ENCODE measurements at regions not wholly inside any gene's neighbourhood (a gene's known extent, or its start where the extent isn't known, plus 50 kb on each side); places are given as distances from the start of the nearest gene placed in this dataset.
"Not testable (repeated sequence)": the region's sequence is repeated elsewhere in the genome, so short reads cannot be mapped to it uniquely, and the experiment has no call there.

- Mint-ChIP-seq H3K36me3 (no peaks in the 10 kb centered on the region), H3K27me3 (ENCODE audit: insufficient read depth, low read depth) (peaks cover 4% of the 10 kb centered on the region), H3K4me3 (no peak overlapping the region), H3K9me3 (peaks cover 2% of the 10 kb centered on the region), H3K4me1 (no peaks in the 10 kb centered on the region), H3K27ac (no peak overlapping the region)
- DNase-seq (ENCODE audit: low spot score) = no peak
- no peaks in the 10 kb centered on the region for H3K36me3 ChIP-seq
- H3K27me3 ChIP-seq = no peaks in the 10 kb centered on the region
- H3K4me3 ChIP-seq = no peak overlapping the region
- H3K9ac ChIP-seq = no peak overlapping the region
- H3F3A ChIP-seq (ENCODE audit: low read depth) = peaks cover 4% of the 10 kb centered on the region
- H3K4me2 ChIP-seq = no peak overlapping the region
- TF ChIP-seq EZH2 (IDR thresholded peaks at IDR 0.05) (no peak), EZH2phosphoT487 (IDR thresholded peaks at IDR 0.05) (no peak), CTCF (IDR thresholded peaks at IDR 0.05) (no peak)
- no peak overlapping the region for H3K27ac ChIP-seq
- H2AFZ ChIP-seq (replicated peaks) = no peak overlapping the region
- no peaks in the 10 kb centered on the region for H4K20me1 ChIP-seq (ENCODE audit: low read depth)
- H3K4me1 ChIP-seq = peaks cover 4% of the 10 kb centered on the region
- no peaks in the 10 kb centered on the region for H3K9me3 ChIP-seq (ENCODE audit: low read depth)
- no peaks in the 10 kb centered on the region for H3K79me2 ChIP-seq (ENCODE audit: low read depth)
Measured at GRCh38 chr10:28367929-28368484, 65.1 kb upstream of the MPP7 start.

- Histone ChIP-seq H3K4me3 (no peak overlapping the region), H4K20me1 (ENCODE audit: low read depth) (no peaks in the 10 kb centered on the region), H3K79me2 (ENCODE audit: low read depth) (no peaks in the 10 kb centered on the region), H3K9me3 (ENCODE audit: low read depth) (no peaks in the 10 kb centered on the region), H3K27me3 (no peaks in the 10 kb centered on the region), H3K36me3 (no peaks in the 10 kb centered on the region), H3K4me1 (peaks cover 4% of the 10 kb centered on the region), H3K4me2 (no peak overlapping the region), H3K27ac (no peak overlapping the region), H3K9ac (no peak overlapping the region), H2AFZ (replicated peaks) (no peak overlapping the region), H3F3A (ENCODE audit: low read depth) (peaks cover 4% of the 10 kb centered on the region)
- Mint-ChIP-seq H3K36me3 (no peaks in the 10 kb centered on the region), H3K4me3 (no peak overlapping the region), H3K4me1 (no peaks in the 10 kb centered on the region), H3K9me3 (peaks cover 2% of the 10 kb centered on the region), H3K27me3 (ENCODE audit: insufficient read depth, low read depth) (peaks cover 4% of the 10 kb centered on the region), H3K27ac (no peak overlapping the region)
- no peak for DNase-seq (ENCODE audit: low spot score)
- TF ChIP-seq CTCF (IDR thresholded peaks at IDR 0.05) (no peak), EZH2phosphoT487 (IDR thresholded peaks at IDR 0.05) (no peak), EZH2 (IDR thresholded peaks at IDR 0.05) (no peak)
Measured at GRCh38 chr10:28370107-28370835, 67.4 kb upstream of the MPP7 start.

GRCh38 chr10:28371638-28372037 is 68.8 kb upstream of the MPP7 start:
- H3K9me3 ChIP-seq (ENCODE audit: low read depth); H3K36me3 Mint-ChIP-seq; H3K27ac ChIP-seq; H3K4me1 ChIP-seq; H3K4me2 ChIP-seq; H3K4me1 Mint-ChIP-seq; H3K4me3 ChIP-seq; DNase-seq (ENCODE audit: low spot score); H3K27me3 Mint-ChIP-seq (ENCODE audit: insufficient read depth, low read depth); H3K27me3 ChIP-seq; H2AFZ ChIP-seq (replicated peaks); H3K9me3 Mint-ChIP-seq; H3F3A ChIP-seq (ENCODE audit: low read depth); H4K20me1 ChIP-seq (ENCODE audit: low read depth); H3K79me2 ChIP-seq (ENCODE audit: low read depth); H3K36me3 ChIP-seq; H3K27ac Mint-ChIP-seq; H3K4me3 Mint-ChIP-seq; H3K9ac ChIP-seq: not testable (repeated sequence)

- no peak overlapping the region for H3K4me2 ChIP-seq
- H3K79me2 ChIP-seq (ENCODE audit: low read depth) = no peaks in the 10 kb centered on the region
- no peaks in the 10 kb centered on the region for H3K36me3 ChIP-seq
- H3K9me3 ChIP-seq (ENCODE audit: low read depth) = no peaks in the 10 kb centered on the region
- no peak overlapping the region for H3K4me3 ChIP-seq
- H3K9ac ChIP-seq = no peak overlapping the region
- H3K9me3 Mint-ChIP-seq = peaks cover 2% of the 10 kb centered on the region
- H2AFZ ChIP-seq (replicated peaks) = no peak overlapping the region
- no peak overlapping the region for H3K4me3 Mint-ChIP-seq
- no peaks in the 10 kb centered on the region for H3K36me3 Mint-ChIP-seq
- no peak for DNase-seq (ENCODE audit: low spot score)
- H3K27me3 ChIP-seq = no peaks in the 10 kb centered on the region
- H4K20me1 ChIP-seq (ENCODE audit: low read depth) = no peaks in the 10 kb centered on the region
- no peak overlapping the region for H3K27ac Mint-ChIP-seq
- no peaks in the 10 kb centered on the region for H3K27me3 Mint-ChIP-seq (ENCODE audit: insufficient read depth, low read depth)
- no peaks in the 10 kb centered on the region for H3F3A ChIP-seq (ENCODE audit: low read depth)
- TF ChIP-seq EZH2phosphoT487 (IDR thresholded peaks at IDR 0.05) (no peak), EZH2 (IDR thresholded peaks at IDR 0.05) (no peak), CTCF (IDR thresholded peaks at IDR 0.05) (no peak)
- no peaks in the 10 kb centered on the region for H3K4me1 Mint-ChIP-seq
- H3K27ac ChIP-seq = no peak overlapping the region
- H3K4me1 ChIP-seq = no peaks in the 10 kb centered on the region
Measured at GRCh38 chr10:28374036-28374435, 71.2 kb upstream of the MPP7 start.

Data from neural progenitor cell (in vitro differentiated cells).